ENCODE measurements at regions not wholly inside any gene's neighbourhood (a gene's known extent, or its start where the extent isn't known, plus 50 kb on each side); places are given as distances from the start of the nearest gene placed in this dataset.

- POLR2A ChIA-PET, result no interaction called here
- Mint-ChIP-seq H3K9me3 (ENCODE audit: unreplicated experiment) (no peaks in the 10 kb centered on the region), H3K27ac (ENCODE audit: unreplicated experiment) (no peak overlapping the region), H3K4me3 (ENCODE audit: unreplicated experiment) (no peak overlapping the region), H3K4me1 (ENCODE audit: low read depth, unreplicated experiment) (no peaks in the 10 kb centered on the region), H3K36me3 (ENCODE audit: insufficient read depth, unreplicated experiment) (no peaks in the 10 kb centered on the region), H3K27me3 (ENCODE audit: insufficient read depth, unreplicated experiment) (peaks cover 2% of the 10 kb centered on the region)
- no peak for DNase-seq
- CTCF ChIA-PET, result no interaction called here
- H3K9me3 ChIP-seq, result no peaks in the 10 kb centered on the region
- no TSS peak for BruUV-seq (replicated peaks)
- intact Hi-C loops (cut with micrococcal nuclease; ENCODE audit: unreplicated experiment), result no loop called here
- H3K4me3 ChIP-seq (ENCODE audit: low read depth, low read length), result no peak overlapping the region
- H3K4me1 ChIP-seq, result no peaks in the 10 kb centered on the region
- H3K27me3 ChIP-seq (replicated peaks; ENCODE audit: control insufficient read depth, insufficient read depth, low read length), result no peaks in the 10 kb centered on the region
- no peaks in the 10 kb centered on the region for H3K36me3 ChIP-seq (ENCODE audit: control insufficient read depth, insufficient read depth, low read length)
- TF ChIP-seq, protein P1, sequence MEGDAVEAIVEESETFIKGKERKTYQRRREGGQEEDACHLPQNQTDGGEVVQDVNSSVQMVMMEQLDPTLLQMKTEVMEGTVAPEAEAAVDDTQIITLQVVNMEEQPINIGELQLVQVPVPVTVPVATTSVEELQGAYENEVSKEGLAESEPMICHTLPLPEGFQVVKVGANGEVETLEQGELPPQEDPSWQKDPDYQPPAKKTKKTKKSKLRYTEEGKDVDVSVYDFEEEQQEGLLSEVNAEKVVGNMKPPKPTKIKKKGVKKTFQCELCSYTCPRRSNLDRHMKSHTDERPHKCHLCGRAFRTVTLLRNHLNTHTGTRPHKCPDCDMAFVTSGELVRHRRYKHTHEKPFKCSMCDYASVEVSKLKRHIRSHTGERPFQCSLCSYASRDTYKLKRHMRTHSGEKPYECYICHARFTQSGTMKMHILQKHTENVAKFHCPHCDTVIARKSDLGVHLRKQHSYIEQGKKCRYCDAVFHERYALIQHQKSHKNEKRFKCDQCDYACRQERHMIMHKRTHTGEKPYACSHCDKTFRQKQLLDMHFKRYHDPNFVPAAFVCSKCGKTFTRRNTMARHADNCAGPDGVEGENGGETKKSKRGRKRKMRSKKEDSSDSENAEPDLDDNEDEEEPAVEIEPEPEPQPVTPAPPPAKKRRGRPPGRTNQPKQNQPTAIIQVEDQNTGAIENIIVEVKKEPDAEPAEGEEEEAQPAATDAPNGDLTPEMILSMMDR (IDR thresholded peaks at IDR 0.05; ENCODE audit: insufficient read depth in 1 of 2, low read depth in 1 of 2, low read length in 1 of 2, severe bottlenecking in 1 of 2, unreplicated experiment in 1 of 2), result no peak
Observed at GRCh38 chr7:52369922-52370321, 665.5 kb upstream of the POM121L12 start.

GRCh38 chr7:52365349-52365748, 670.1 kb upstream of the POM121L12 start:
- H3K4me1 Mint-ChIP-seq (ENCODE audit: low read depth, unreplicated experiment), result no peaks in the 10 kb centered on the region
- H3K27ac Mint-ChIP-seq (ENCODE audit: unreplicated experiment), result no peak overlapping the region
- TF ChIP-seq, protein P1 (IDR thresholded peaks at IDR 0.05; ENCODE audit: insufficient read depth in 1 of 2, low read depth in 1 of 2, low read length in 1 of 2, severe bottlenecking in 1 of 2, unreplicated experiment in 1 of 2), result no peak
- H3K36me3 Mint-ChIP-seq (ENCODE audit: insufficient read depth, unreplicated experiment), result no peaks in the 10 kb centered on the region
- H3K4me3 ChIP-seq (ENCODE audit: low read depth, low read length), result no peak overlapping the region
- BruUV-seq (replicated peaks), result no TSS peak
- H3K9me3 ChIP-seq, result no peaks in the 10 kb centered on the region
- CTCF ChIA-PET, result no interaction called here
- DNase-seq, result no peak
- no peaks in the 10 kb centered on the region for H3K27me3 Mint-ChIP-seq (ENCODE audit: insufficient read depth, unreplicated experiment)
- H3K4me3 Mint-ChIP-seq (ENCODE audit: unreplicated experiment), result no peak overlapping the region
- no peaks in the 10 kb centered on the region for H3K27me3 ChIP-seq (replicated peaks; ENCODE audit: control insufficient read depth, insufficient read depth, low read length)
- H3K36me3 ChIP-seq (ENCODE audit: control insufficient read depth, insufficient read depth, low read length), result no peaks in the 10 kb centered on the region
- no peaks in the 10 kb centered on the region for H3K4me1 ChIP-seq
- no peaks in the 10 kb centered on the region for H3K9me3 Mint-ChIP-seq (ENCODE audit: unreplicated experiment)
- POLR2A ChIA-PET, result no interaction called here
- intact Hi-C loops (cut with micrococcal nuclease; ENCODE audit: unreplicated experiment), result no loop called here

- no peaks in the 10 kb centered on the region for H3K9me3 Mint-ChIP-seq (ENCODE audit: unreplicated experiment)
- ChIA-PET POLR2A (no interaction called here), CTCF (no interaction called here)
- H3K9me3 ChIP-seq, result no peaks in the 10 kb centered on the region
- DNase-seq, result no peak
- no TSS peak for BruUV-seq (replicated peaks)
- H3K4me3 ChIP-seq (ENCODE audit: low read depth, low read length), result no peak overlapping the region
- TF ChIP-seq, protein P1 (IDR thresholded peaks at IDR 0.05; ENCODE audit: insufficient read depth in 1 of 2, low read depth in 1 of 2, low read length in 1 of 2, severe bottlenecking in 1 of 2, unreplicated experiment in 1 of 2), result no peak
- intact Hi-C loops (cut with micrococcal nuclease; ENCODE audit: unreplicated experiment), result no loop called here
- H3K27me3 Mint-ChIP-seq (ENCODE audit: insufficient read depth, unreplicated experiment), result no peaks in the 10 kb centered on the region
- no peaks in the 10 kb centered on the region for H3K4me1 Mint-ChIP-seq (ENCODE audit: low read depth, unreplicated experiment)
- no peak overlapping the region for H3K4me3 Mint-ChIP-seq (ENCODE audit: unreplicated experiment)
- H3K27ac Mint-ChIP-seq (ENCODE audit: unreplicated experiment), result no peak overlapping the region
- H3K4me1 ChIP-seq, result no peaks in the 10 kb centered on the region
- no peaks in the 10 kb centered on the region for H3K36me3 ChIP-seq (ENCODE audit: control insufficient read depth, insufficient read depth, low read length)
- no peaks in the 10 kb centered on the region for H3K27me3 ChIP-seq (replicated peaks; ENCODE audit: control insufficient read depth, insufficient read depth, low read length)
- H3K36me3 Mint-ChIP-seq (ENCODE audit: insufficient read depth, unreplicated experiment), result no peaks in the 10 kb centered on the region
Observed at GRCh38 chr7:52362521-52362920, 672.9 kb upstream of the POM121L12 start.

All from Caco-2 (cell line).